GM06990 (cell line): ENCODE measurements at regions not wholly inside any gene's neighbourhood (a gene's known extent, or its start where the extent isn't known, plus 50 kb on each side); places are given as distances from the start of the nearest gene placed in this dataset.

ENCODE experiments used
- DNase-seq: peaks from one replicate; pipeline ENCODE4 v3.0.0-alpha.2; 2011; ENCODE audit not compliant: insufficient read length; ENCODE audit errors: extremely low read depth
- H3K27me3 ChIP-seq: replicated peaks from 2 replicates; pipeline ENCODE4 v1.6.0; 2011; ENCODE audit warnings: low read length; ENCODE audit not compliant: control insufficient read depth, insufficient read depth
- H3K36me3 ChIP-seq: 2 replicates; pipeline ENCODE4 v1.5.1; 2011; ENCODE audit warnings: low read length; ENCODE audit not compliant: control insufficient read depth, insufficient read depth
- H3K4me3 ChIP-seq: replicated peaks from 2 replicates; pipeline ENCODE4 v1.5.1; 2011; ENCODE audit warnings: low read depth, mild to moderate bottlenecking, control low read depth, low read length
- CTCF ChIP-seq: IDR thresholded peaks from 2 replicates; pipeline ENCODE4 v1.5.1; 2011; ENCODE audit warnings: low read length, control low read depth, mild to moderate bottlenecking, inconsistent platforms; ENCODE audit not compliant: insufficient read depth, poor library complexity, severe bottlenecking

DNA sequence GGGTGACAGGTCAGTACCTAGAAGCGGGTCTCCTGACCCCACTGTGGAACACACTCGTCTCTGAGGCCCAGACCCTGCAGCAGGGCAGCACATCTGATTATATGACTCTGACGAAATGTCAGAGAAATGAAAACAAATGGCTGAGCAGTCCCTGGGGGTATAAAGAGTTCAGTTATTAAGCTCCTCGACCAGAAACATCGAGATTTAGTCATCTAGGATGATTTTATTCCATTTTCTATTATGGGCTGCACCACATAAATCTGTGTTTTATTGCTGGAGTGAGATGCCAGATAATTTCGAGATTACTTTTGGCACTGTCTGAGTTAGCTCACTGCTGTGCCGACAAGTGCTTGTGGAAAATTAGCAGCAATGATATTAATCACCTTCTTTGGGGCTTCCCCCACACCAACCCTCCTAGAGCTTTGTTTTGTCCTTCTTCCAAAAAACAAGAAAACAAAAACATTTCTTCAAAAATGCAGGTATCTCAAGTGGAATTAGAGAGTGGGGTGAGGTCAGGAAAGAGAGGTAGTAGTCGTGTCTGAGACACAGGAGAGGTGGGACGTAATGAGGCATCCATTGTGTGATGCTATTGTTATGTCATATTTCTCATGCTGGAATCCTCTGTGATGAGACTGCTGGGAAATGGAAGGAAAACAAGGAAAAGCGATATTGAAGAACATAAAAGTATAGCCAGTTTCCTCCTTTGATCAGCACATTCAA lies 495.5 kb downstream of the DMAC1 start:
- Histone ChIP-seq H3K27me3 (peaks cover 3% of the 10 kb centered on the region), H3K4me3 (no peak overlapping the region), H3K36me3 (no peaks in the 10 kb centered on the region)
- no peak for DNase-seq
- TF ChIP-seq CTCF: no peak

DNA sequence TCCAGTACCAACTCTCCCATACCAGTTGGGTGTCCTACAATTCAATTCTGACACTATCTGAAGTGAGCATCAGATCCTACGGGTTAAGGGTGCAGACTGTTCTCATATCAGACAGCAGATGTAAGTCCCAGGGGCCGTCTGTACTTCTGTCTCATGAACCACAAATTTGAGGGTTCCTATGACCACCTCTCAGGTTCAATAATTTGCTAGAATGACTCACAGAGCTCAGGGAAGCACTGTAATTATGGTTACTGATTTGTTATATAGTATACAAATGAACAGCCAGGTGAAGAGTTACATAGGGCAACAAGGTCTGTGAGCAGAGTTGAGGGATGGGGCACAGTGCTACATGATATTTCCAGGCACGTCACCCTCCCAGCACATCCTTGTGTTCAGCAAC lies 499.1 kb downstream of the DMAC1 start:
- no peak for TF ChIP-seq CTCF
- Histone ChIP-seq H3K36me3 (no peaks in the 10 kb centered on the region), H3K4me3 (no peak overlapping the region), H3K27me3 (peaks cover 3% of the 10 kb centered on the region)
- peak; percentile 25 for DNase-seq

DNA sequence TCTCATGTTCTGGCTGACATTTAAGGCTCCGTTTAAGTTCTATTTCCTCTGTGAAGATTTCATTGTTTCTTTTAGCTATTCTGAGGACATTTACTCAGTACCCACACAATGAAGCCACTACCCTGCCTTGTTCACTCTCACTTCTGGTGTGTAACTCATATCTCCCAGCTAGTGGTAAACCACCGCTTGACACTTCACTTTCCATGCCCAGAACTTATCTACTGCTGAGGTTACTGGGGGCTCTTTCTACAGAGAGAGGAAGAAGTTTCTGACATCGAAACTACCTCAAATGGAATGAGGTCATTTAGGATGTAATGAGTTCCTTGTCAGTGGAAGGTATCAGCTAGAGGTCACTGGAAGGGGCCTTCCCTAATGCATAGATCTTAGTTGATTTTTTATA lies 501.5 kb downstream of the DMAC1 start:
- no peaks in the 10 kb centered on the region for H3K36me3 ChIP-seq
- DNase-seq: peak; percentile 80
- no peaks in the 10 kb centered on the region for H3K27me3 ChIP-seq
- no peak for TF ChIP-seq CTCF
- no peak overlapping the region for H3K4me3 ChIP-seq

DNA sequence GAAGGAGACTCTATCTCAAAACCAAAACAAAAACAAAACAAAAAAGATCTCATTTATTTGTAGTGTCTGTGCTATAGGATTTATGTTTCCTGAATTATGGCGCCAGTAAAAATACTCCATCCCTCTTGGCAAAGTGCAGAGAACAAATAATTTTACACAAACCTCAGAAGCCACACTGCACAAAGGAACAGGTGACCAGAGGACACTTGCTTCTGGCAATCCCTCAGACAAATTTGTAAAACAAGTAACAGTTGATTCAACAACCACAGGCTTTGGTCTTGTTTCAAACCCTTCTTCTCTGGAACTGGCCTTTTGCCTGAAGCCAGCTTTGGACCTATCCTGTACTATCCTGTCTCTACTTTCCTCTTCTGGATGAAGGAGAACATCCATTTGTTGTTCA lies 502.1 kb downstream of the DMAC1 start:
- H3K27me3 ChIP-seq: no peaks in the 10 kb centered on the region
- H3K4me3 ChIP-seq: no peak overlapping the region
- no peaks in the 10 kb centered on the region for H3K36me3 ChIP-seq
- no peak for TF ChIP-seq CTCF
- DNase-seq: no peak

- no peak for DNase-seq
- Histone ChIP-seq H3K4me3 (no peak overlapping the region), H3K36me3 (no peaks in the 10 kb centered on the region), H3K27me3 (no peaks in the 10 kb centered on the region)
- no peak for TF ChIP-seq CTCF
Observed at GRCh38 chr9:7293091-7293490, 506.5 kb downstream of the DMAC1 start.

DNA sequence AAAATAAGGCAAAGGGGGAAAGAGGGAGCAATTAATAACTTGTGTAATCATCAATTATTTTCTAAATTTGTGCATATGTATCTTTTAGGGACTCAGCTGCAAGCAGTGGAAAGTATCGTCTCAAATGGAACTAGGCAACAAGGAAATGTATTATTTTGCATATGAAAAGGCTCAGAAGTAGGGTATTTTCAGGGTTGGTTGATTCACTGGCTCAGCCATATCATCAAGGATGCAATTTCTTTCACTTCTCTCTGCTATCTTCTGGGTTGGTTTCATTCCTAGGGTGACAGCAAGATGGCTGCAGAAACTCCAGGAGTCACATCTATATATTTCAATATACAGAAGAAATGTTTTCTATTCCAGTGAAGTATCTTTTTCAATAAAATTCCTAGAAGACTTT lies 509.8 kb downstream of the DMAC1 start:
- H3K27me3 ChIP-seq: no peaks in the 10 kb centered on the region
- no peaks in the 10 kb centered on the region for H3K36me3 ChIP-seq
- peak; percentile 11 for DNase-seq
- H3K4me3 ChIP-seq: no peak overlapping the region
- no peak for TF ChIP-seq CTCF
